GM21717 (cell line): ENCODE measurements at regions not wholly inside any gene's neighbourhood (a gene's known extent, or its start where the extent isn't known, plus 50 kb on each side); places are given as distances from the start of the nearest gene placed in this dataset.
"Not testable (repeated sequence)": the region's sequence is repeated elsewhere in the genome, so short reads cannot be mapped to it uniquely, and the experiment has no call there.

Experiments used
- ATAC-seq: cut with Tn5 transposase; IDR thresholded peaks from one replicate; pipeline ENCODE4 v1.9.1; 2021; ENCODE audit warnings: mild to moderate bottlenecking, moderate library complexity; ENCODE audit not compliant: unreplicated experiment

DNA sequence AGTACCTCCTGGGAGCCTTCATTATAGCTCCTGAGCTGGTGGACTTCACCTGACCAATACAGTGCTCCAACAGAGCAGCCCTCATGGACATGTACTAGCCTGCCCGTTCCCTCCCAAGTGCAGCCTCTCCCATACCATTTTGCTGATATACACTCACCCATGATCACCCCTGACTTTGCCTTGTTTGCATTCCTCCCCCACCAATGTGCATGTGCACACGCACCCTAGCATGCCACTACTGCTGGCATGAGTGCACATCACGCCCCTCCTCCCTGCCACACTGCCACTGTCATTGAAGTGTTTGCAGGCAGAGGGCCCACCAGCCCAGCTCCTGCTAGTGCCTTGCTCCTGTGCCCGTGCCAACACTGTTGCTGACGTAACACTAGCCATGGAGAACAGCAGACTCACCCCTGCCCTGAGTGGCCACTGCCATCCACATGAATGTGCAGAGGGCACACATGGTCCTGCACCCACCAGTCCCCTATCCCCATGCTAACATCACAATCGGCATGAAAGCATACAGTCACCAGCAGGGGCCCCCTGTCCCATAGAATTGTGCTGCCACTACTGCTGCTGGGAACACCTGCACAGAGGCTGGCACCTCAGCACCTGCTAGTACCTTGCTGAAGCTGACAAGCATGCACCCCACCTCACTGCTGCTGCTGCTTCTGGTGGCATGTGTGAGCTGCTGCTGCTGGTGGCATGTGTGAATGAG is 110.3 kb downstream of the SINHCAF start:
- no peak for ATAC-seq

DNA sequence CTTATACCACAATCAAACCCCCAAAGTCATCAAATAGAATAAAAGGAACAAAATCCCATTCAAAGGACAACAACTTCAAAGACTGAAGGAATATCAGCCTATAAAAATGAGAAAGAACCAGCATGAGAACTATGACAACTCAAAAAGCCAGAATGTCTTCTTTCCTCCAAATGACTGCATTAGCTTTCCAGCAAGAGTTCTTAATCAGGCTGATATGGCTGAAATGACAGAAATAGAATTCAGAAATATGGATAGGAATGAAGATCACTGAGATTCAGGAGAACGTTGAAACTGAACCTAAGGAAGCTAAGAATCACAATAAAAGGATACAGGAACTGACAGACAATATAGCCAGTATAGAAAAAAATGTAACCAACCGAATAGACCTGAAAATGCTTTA is 109.5 kb downstream of the SINHCAF start:
- no peak for ATAC-seq

DNA sequence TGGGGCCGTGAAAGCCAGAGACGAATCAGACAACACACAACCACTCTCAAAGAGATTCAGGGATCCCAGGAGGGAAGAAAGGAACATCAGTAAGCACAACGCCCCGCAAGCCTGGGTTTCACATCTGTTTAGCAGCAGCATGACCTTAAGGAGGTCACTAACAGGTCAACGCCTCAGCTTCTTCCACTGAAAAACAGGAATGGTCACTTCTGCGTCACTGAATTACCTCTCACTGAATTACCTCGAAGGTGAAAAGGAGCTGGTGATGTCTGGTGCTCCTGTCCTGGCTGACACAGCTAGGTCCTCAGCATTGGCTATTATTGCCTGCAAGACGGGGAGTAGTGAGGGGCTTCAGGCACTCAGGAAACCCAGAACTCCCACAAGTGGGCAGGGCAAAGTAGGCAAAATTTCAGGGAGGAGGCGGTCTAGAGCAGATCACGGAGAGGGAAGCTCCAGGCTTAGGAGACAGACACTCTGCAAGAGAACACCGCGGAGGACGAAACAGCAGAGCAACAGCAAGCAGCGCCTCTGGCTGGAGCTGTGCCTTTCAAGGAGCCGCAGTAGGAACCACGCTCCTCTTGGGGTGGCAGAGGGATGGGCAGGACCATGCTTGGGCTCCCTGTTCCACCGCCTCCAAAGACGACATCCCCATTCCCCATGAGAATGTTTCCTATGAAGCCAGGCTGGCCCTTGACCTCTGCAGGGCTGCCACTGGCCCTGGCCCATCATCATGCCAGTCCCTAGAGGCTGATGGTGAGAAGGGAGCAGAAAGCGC is 108.4 kb downstream of the SINHCAF start:
- ATAC-seq, result no peak

DNA sequence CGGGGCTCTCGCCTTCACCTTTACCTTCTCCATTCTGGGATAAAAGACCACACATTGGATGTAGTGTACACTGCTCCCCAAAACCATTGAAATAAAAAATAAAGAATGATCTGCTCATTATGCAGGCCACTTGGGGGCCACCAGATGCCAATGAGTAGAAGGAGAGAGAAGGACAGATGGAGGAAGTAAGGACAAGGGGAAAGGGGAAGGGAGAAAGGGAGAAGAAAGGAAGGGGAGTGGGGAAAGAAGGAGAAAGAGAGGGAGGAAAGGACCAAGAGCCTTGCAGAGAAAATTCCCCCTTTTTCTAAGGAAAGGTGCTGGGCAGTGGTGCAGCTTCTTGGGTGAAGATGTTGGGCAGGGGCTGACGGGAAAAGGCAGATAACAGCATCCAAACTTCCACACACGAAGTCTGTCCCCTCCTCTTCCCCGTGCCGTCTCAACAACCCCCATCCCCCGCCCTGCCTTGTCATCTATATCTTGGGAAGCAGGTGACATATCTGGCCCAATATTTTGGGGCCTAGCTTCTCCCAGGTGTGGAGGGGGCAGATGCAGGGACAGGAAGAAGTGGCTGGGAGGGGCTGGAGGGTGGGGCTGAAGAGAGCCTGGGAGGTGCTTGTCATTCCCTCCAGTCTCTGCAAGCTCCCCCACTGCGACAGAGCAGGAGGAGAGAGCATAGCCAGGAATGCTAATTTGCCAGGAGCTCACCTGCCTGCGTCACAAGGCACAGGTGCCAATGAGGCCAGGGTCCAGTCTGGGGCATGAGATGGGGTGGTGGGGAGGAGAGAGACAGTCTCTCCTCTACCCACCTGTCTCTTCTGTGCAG is 107.5 kb downstream of the SINHCAF start:
- no peak for ATAC-seq

DNA sequence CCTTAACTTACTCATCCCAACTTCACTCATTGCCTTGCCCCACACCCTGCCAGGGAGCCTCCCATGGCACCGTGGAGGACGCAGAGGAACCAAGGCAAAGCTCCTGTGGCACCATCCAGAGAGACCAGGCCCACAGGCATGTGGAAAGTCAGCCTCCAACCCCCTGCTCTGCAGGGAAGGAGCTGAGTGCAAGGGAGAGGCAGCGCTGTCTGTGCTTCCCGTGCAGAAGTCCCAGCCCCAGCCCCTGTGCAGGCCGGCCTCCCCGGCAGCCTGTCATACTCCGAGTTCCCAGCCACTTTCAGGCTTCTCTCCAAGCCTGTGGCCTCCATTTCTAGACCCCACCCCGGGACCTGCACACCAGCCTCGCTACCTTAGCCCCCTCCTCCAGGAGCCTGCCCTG is 106.4 kb downstream of the SINHCAF start:
- no peak for ATAC-seq

DNA sequence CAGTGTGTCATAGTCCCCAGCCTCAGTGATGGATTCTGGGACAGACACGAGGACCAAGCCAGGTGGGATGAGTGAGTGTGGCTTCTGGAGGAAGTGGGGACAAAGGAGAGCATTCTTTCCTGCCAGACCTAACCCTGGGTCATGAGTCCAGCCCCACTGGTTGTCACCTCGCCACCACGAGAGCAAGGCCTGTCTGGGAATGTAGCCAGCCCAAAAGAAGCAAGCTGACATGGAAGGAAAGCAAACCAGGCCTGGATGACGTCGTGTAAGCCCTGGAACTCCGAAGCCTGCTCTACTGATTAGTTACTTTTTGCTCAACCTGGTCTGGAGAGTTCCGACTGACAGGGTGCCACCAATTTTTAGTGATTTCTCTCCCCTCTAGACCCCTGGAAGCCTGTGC is 105.9 kb downstream of the SINHCAF start:
- ATAC-seq, result no peak

DNA sequence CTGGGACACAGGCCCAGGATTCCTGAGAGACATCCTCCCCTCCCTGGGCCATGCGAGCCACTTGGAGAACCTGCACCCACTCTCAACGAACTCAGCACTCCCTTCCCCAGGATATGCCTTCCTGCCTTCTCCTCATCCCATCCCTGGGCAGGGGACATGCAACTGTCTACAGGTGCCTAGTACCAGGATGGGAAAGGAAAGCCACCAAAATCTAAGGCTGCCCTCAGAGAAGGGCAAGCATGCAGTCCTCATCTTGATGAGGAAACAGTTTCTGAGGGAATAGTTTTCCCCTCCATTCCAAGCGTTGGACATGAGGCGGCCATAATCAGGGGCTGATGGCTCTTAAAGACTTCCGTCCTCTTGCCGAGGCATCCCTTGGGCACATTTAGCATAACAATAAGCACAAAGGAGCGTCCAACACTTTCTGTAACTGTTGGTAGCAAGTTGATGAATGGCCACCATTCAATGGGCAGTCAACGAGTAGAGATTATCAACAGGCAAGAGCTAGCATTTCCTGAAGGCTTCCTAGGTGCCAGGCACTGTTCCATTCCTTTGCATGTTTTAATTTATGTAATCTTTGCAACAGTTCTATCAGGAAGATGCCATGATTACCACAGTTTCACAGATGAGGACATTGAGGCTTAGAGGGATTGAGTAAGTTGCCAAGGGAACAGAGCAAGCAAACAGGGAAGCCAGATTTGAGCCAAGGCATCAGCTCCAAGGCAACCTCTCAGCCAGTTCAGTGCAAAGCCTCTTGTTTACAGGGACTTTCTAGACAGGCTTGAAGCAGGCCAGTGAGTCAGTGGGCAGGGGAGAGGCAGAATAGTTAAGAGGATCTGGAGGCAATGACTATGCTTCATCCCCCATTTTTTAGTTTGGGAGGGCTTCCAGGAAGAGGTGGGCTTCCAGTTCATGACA is 105.1 kb downstream of the SINHCAF start:
- ATAC-seq, result no peak

DNA sequence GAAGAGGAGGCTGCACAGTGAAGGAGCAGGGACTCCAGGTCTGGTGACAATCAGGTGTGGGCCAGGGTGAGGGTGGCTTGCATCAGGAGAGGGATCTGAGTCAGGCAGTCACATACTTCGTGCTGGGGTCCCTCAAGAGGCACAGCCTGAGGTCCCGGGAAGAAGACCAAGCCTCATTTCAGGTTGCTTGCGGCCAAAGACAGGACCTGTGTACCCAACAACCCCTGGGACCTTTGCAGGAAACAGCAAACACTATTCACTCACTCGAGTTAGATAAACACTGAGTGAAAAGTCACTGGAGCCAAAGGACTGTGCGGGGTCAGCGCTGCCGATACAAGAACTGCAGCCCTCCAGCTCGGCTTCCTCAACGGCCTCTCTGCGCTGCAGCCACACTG is 104.4 kb downstream of the SINHCAF start:
- ATAC-seq, result no peak

DNA sequence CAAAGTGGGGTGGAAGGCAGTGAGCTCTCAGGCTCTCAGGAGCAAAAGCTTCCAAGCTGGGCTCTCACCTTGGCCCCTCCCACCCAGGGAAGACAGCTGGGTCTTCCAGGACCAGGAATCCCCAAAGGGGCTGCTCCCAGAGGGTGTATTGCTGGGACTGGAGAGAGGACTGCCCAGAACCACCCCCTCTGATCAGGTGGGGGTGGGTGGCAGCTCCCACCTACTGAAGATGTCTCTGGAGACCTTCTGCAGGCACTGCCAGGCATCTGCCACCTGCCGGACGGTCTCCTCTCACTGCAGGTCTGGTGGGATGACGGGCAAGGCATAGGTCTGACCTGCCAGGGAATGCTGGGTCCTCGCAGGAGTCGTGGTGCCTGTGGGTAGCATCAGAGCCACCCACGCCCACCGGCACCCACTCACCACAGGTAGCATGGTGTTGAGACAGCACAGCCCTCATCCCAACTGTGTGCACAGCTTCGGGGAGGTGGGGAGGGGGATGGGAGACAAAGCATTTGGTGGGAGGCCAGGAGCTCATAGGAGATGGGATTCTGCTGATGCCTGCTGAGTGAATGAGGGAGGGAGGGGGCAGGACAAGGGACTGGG is 103.2 kb downstream of the SINHCAF start:
- ATAC-seq, result no peak

DNA sequence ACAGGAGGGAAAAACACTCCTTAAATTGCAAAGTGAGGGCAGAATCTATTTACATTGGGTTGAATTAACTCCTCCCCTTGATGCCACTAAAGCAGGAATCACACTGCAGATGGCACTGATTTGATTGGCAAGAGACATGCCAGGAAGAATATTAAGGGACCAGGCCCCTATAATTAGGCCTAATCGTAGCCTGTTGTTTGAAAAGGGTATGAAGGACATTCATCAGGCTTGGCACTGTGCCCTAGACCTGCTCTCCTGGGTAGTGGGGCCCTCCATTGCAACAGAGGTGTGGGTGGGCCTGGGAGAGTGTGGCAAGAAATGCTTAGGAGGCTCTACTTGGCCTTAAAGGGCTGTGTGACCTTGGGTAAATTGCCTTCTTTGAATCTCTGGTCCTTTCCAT is 102.3 kb downstream of the SINHCAF start:
- ATAC-seq, result not testable (repeated sequence)

DNA sequence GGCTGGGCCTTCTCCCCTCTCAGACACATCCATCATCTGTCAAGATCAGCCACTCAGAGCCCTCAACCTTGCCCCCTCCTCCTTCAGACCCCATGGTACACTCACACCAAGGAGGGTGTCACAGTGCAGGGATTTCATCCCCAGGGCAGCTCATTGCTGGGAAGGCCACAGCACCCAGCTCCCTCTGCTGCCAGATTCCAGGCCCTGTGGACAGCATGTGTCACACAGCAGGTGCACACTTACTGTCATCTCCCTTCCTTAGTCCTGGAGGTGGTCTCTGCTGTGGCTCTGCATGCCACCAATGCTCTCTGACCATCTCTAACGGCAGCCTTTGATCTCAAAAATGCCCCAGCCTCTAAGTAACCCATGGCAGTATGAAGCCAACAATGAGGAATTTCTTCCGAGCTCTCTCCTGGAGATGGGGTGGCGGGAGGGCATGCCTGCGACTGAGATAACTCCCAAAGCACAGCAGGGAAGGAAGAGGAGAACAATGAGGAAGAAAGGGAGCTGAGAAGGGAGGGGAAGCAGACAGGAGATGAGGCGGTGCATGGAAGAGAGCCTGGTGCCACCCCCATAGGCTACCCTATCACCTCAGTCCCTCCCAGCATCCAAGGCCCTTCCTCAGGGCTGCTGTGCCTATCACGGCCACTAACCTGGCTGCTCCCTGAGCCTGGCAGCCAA is 101.0 kb downstream of the SINHCAF start:
- no peak for ATAC-seq

DNA sequence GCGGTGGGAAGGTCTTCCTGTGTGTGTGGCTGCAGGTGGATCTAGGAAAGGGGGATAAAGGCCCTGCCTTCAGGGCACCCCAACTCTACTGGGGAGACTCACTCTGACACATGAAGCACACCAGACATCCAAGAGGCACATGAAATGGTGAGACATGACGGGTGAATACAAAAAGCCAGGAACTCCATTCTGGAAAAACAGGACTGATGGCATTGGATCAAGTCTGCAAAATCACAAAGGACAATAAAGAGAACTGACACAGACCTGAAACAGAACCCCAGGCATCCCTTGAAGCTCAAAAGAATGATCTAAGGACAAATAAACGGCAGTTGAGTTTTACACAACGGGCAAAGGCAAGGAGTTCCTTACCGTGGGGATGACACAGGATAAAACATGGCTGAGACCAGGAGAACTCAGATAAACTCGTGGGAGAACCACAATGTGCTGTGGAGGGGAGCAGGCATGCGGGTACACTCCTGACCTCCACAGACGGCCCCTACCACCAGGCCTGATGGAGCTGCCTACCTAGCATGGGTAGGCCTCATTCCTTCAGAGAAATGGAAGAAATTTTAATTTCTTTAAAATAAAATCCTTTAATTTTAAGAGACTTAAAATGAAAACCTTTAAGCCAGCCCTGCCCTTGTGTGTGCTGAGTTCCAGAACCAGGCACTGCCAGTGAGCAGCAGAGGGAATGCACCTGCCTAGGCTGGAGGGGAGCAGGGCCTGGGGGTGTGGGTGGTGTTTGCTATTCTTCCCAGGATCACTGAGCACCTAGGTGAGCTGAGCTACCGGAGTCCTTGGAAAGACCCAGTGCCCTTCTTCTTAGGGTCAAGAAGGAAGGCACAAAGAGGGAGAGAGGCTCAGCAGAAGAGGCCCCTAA is 100.1 kb downstream of the SINHCAF start:
- ATAC-seq, result no peak

DNA sequence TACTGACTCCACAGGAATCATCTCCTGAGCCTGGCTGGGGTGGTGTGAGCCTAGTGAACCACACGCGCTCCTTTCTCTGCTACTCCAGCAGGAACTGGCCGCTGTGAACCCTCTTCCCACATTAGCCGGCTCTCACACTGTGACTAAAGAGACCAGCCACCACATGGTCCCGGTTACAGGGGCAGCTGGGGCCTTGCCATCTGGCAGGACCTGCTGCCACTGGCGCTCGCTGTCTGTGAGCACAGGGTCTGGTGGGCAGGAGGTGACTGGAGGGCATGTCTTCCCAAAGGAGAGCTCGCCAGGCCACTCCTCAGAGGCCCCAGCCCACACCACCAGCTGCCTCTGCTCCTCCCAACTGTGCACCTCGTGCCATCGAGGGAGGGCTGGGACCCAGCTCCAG is 99.3 kb downstream of the SINHCAF start:
- no peak for ATAC-seq

DNA sequence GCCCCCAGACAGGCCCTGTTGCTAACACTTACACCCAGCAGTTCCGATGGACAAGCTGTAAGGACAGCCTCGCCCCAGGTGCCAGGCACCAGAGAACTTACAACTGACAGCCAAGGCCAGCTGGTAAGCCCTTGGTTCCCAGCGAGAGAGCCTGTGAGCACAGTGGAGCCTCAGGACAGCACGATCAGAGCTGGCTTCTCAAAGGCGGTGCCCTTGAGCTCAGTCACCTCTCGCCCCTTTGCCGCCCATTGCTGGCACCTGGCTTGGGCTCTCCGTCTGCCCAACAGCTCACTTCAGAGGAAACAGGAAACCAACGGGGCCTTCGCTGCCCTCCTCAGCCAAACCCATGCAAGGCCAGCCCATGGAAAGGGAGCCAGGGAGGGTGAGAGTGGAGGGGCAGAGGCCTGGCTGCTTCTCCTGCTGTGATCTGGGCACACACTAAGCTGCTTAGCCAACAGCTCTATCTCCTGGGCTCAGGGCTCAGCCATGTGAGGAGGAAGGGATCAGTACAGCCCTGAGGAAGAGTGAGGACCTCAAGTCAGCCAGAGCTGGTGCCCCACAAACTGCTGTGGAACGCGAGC is 98.5 kb downstream of the SINHCAF start:
- ATAC-seq, result no peak

DNA sequence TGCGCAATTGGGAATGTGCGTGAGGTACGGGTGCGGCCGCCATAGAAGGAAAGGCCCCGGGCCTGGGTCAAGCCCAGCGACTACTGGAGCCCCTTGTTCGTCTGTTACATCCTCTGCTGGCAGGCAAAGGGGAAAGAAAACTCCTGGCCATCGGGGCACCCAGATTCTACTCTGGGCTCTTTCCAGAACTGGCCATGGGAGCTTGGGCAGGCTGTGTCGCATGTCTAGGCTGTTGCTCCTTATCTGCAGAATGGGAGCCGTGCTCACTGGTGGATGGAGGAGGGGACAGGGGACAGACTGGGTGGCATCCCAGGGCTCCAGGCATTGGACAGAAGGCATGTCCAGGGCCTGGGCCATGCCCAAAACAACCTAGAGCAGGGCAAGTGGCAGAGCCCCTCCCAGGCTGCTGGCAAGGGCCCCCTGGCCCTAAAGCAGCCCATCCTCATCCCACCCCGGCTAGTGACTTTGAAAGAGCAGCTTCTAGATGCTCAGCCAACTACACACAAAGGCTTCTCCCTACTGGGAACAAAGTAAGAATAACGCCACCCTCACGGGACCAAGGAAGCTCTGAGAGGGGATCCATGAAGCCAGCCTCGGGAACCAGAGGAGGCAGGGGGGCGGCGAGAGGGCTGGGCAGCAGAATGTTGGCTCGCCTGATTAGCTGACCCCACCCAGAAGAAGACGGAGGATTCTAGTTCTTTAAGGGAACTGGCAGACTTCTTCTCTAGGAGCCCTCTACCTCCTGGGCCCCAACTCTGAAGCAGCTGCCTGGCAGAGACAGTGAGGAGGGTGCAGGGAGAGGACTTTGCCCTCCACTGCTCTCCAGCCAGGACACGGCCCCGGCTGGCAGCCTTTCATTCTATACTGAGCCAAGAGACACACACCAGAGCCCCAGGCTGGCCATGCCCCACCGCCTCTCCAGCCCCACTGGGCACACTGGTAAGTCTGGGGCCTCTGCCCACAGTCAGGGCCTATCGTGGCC is 96.8 kb downstream of the SINHCAF start:
- no peak for ATAC-seq

DNA sequence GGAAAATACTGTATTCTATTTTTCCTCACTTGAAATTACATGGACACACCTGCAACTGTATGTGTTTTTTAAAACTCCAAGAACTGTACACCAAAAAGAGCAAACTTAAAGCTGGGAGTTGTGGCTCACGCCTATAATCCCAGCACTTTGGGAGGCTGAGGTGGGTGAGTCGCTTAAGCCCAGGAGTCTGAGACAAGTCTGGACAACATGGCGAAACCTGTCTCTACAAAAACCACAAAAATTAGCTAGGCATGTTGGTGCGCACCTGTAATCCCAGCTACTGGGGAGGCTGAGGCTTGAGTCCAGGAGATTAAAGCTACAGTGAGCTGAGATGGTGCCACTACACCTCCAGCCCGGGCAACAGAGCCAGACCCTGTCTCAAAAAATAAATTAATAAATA is 95.9 kb downstream of the SINHCAF start:
- no peak for ATAC-seq
